ENCODE measurements at regions not wholly inside any gene's neighbourhood (a gene's known extent, or its start where the extent isn't known, plus 50 kb on each side); places are given as distances from the start of the nearest gene placed in this dataset.

- TF ChIP-seq BCL11A (tag by site-specific recombination; IDR thresholded peaks at IDR 0.05; ENCODE audit: low read depth) (no peak), CTCF (tag by site-specific recombination; IDR thresholded peaks at IDR 0.05) (no peak), ZNF510 (tag by site-specific recombination; IDR thresholded peaks at IDR 0.05; ENCODE audit: insufficient replicate concordance) (no peak)
Measured at GRCh38 chr1:234759888-234760287, 149.9 kb upstream of the IRF2BP2 start.

Data from HEK293 (cell line).